WI38 (cell line): ENCODE measurements at regions not wholly inside any gene's neighbourhood (a gene's known extent, or its start where the extent isn't known, plus 50 kb on each side); places are given as distances from the start of the nearest gene placed in this dataset.

Experiments used
- H3K4me3 ChIP-seq: 2 replicates; pipeline ENCODE4 v1.5.1; 2011; ENCODE audit warnings: low read depth, mild to moderate bottlenecking, control low read depth, low read length
- TF ChIP-seq, protein P1 (sequence below): IDR thresholded peaks from 2 replicates; pipeline ENCODE4 v1.5.1; 2012; ENCODE audit warnings: low read depth, mild to moderate bottlenecking, control low read depth, low read length

DNA sequence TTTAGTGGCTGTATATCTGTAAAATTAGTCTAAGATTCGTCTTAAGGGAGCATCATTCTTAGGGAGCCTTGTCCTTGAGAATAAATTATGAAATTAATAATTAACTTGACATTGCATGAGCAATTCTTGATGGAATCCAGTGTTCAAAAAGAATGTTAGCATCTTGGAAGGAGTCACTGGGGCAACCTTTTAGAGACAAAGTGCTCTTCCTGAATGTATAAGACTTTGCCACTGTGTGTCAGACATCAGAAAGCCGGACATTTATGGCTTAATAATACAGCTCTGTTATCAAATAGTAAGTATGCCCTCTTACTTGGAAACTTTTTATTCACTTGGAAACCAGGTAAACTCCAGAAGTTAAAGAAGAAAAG is 83.3 kb downstream of the CCER1 start:
- no peak overlapping the region for H3K4me3 ChIP-seq
- TF ChIP-seq, protein P1, sequence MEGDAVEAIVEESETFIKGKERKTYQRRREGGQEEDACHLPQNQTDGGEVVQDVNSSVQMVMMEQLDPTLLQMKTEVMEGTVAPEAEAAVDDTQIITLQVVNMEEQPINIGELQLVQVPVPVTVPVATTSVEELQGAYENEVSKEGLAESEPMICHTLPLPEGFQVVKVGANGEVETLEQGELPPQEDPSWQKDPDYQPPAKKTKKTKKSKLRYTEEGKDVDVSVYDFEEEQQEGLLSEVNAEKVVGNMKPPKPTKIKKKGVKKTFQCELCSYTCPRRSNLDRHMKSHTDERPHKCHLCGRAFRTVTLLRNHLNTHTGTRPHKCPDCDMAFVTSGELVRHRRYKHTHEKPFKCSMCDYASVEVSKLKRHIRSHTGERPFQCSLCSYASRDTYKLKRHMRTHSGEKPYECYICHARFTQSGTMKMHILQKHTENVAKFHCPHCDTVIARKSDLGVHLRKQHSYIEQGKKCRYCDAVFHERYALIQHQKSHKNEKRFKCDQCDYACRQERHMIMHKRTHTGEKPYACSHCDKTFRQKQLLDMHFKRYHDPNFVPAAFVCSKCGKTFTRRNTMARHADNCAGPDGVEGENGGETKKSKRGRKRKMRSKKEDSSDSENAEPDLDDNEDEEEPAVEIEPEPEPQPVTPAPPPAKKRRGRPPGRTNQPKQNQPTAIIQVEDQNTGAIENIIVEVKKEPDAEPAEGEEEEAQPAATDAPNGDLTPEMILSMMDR, result no peak

DNA sequence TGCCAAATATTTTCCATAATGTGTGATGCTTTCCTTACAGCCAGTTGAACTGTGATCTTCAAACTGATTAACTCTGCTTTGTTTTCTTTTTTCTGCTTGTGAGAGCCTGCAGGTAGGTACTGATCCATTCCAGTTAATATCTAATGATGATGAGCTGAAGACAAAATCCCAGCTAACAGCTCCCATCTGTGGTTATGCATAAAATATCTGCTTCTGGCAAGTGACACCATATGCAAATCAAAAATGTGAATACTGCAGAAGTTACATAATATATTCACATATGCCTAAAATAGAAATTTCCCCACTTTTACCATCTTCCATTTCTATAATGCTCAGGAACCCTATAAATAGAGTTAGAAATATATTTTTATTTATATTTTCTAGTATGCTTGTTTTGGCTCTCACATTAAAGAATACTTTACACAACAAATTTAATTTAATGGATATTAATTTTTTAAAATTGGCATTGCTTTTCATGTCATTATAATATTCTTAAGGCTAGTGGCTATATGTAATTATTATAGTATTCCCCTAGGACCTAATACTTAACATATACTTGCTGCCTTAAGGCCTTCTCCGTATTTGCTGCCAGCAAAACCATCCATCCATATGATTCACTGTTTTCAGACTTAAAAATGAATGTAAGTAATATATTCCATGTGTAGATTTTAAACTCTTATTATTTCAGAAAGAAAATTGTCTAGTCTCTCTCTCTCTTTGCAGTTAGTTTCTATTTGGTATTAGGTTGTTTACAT is 83.8 kb downstream of the CCER1 start:
- TF ChIP-seq, protein P1, result no peak

DNA sequence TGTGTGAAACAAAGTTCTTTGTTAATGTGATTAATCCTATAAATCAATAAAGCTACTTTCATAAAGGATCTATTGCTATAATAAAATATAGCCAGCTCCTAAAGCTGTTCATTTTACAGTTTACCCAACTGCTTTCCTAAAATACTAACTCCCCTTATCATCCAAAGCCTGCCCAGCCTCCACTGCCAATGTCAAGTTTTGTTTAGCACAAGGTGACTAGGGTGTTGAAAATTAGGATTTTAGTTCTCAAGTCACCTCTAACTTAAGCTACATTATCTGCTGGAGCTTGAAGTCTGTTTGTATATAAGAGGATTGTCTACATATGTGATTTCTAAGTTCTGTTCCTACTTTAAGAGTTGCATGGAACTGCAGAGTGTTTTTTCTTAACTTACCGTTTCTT is 86.3 kb downstream of the CCER1 start:
- TF ChIP-seq, protein P1, result no peak
- H3K4me3 ChIP-seq, result no peak overlapping the region

More for the DNA sequence above, 83.8 kb downstream of the CCER1 start:
- no peak overlapping the region for H3K4me3 ChIP-seq

DNA sequence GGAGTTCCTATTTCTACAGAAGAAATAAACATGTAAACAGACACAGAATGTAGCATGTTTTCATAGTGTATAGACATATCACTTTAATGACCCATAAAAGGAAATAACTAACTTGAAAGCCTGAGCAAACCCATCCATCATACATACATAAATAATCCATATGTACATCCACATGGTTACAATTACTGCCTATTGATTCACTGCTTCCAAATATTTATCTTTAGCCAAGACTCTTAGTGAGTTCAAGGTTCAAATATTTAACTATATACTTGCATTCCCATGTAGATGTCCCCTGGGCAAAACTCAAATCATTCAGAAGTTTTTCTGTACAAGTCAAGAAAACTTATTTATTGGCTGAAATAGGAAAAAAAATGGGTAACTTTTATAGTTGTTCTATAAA is 95.4 kb downstream of the CCER1 start:
- H3K4me3 ChIP-seq, result no peak overlapping the region
- TF ChIP-seq, protein P1, result no peak

DNA sequence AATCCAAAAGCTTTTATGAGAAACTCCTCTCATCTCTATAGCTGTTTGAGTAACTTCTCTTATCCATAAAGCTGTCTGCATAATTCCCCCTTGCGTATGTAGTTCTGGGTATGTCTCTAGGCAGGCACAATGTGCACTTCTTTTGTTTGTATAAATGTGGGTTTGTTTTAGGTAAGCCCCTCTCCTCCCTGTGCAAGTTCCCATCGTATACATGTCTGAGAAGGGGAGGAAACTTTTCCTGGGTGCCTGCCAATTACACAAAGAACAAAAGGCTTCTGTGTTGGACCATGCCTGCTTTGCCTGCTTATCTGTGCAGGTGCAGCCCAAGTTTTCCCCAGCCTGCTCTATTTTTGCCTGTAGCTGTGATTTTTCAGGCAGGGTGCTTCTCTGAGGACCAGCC is 96.7 kb downstream of the CCER1 start:
- TF ChIP-seq, protein P1, result no peak
- H3K4me3 ChIP-seq, result no peak overlapping the region

DNA sequence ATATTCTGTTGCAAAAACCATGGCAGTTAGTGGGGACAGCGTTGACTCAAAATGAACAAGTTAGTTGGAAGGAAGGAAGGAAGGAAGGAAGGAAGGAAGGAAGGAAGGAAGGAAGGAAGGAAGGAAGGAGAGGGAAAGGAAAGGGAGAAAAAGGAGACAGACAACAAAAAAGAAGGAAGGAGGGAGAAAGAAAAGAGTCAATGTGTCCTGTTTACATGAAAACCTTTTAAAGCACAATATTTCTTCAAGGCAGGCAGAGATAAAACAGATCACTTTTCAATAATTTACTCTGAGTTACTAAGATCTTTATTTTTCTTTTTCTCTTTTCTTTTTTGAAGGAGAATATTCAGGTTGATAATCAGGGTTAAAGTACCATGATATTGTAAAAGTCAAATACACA is 99.4 kb downstream of the CCER1 start:
- H3K4me3 ChIP-seq, result no peak overlapping the region
- TF ChIP-seq, protein P1, result no peak

DNA sequence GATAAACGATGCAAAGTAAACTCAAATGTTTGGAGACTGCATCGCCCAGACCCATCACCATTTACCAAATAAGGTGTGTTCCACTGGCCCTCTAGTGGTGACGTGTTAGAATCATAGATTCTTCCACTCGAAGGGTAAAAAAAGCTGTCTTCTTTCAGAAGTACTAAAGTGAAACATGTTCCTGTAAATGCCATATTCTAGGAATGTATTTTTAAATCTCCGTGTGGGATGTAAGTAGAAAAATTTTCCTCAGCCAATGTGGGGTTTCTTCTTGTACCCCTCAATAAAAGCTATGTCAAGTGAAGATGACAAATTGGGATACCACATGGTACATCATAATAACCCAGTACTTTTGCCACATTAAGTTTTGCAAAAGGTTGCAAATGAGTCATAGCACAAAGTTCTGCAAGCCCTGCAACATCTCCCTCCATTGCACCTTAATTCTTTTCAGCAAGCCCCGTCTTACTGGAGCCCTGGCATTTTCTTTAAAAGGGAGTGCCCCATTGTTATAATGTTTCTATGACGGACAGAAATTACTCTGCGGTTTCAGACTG is 100.8 kb downstream of the CCER1 start:
- H3K4me3 ChIP-seq, result no peak overlapping the region
- TF ChIP-seq, protein P1, result peak; percentile 64
